Activated T-cell treated with anti-CD3 and anti-CD28 coated beads, Interleukin-2, amount 50 U/mL, for 1 hour (primary cell): ENCODE measurements at regions not wholly inside any gene's neighbourhood (a gene's known extent, or its start where the extent isn't known, plus 50 kb on each side); places are given as distances from the start of the nearest gene placed in this dataset.
"Not testable (repeated sequence)": the region's sequence is repeated elsewhere in the genome, so short reads cannot be mapped to it uniquely, and the experiment has no call there.

ENCODE experiments used
- DNase-seq: peaks from one replicate; pipeline ENCODE4 v3.0.0-alpha.2; 2020

- no peak for DNase-seq
Observed at GRCh38 chrX:77167993-77168392, 279.2 kb upstream of the FGF16 start.

- no peak for DNase-seq
Observed at GRCh38 chrX:77174680-77175519, 272.3 kb upstream of the FGF16 start.

- no peak for DNase-seq
Observed at GRCh38 chrX:77200663-77201062, 246.5 kb upstream of the FGF16 start.

- DNase-seq = no peak
Observed at GRCh38 chrX:77223046-77223445, 224.1 kb upstream of the FGF16 start.

- DNase-seq = no peak
Observed at GRCh38 chrX:77264490-77264889, 182.7 kb upstream of the FGF16 start.

GRCh38 chrX:77275392-77275791 lies 171.8 kb upstream of the FGF16 start:
- no peak for DNase-seq

- no peak for DNase-seq
Observed at GRCh38 chrX:77276742-77277141, 170.4 kb upstream of the FGF16 start.

- no peak for DNase-seq
Observed at GRCh38 chrX:77277911-77278310, 169.3 kb upstream of the FGF16 start.

GRCh38 chrX:77279373-77279772 lies 167.8 kb upstream of the FGF16 start:
- DNase-seq = not testable (repeated sequence)

GRCh38 chrX:77293331-77293995 lies 153.7 kb upstream of the FGF16 start:
- no peak for DNase-seq

- no peak for DNase-seq
Observed at GRCh38 chrX:77298296-77298695, 148.9 kb upstream of the FGF16 start.

GRCh38 chrX:77298790-77299189 lies 148.4 kb upstream of the FGF16 start:
- DNase-seq = no peak

- no peak for DNase-seq
Observed at GRCh38 chrX:77299549-77299948, 147.6 kb upstream of the FGF16 start.

GRCh38 chrX:77342004-77342403 lies 105.2 kb upstream of the FGF16 start:
- DNase-seq = no peak

GRCh38 chrX:77346859-77347258 lies 100.3 kb upstream of the FGF16 start:
- DNase-seq = no peak

- DNase-seq = no peak
Observed at GRCh38 chrX:77347572-77347971, 99.6 kb upstream of the FGF16 start.

- no peak for DNase-seq
Observed at GRCh38 chrX:77389891-77390290, 57.3 kb upstream of the FGF16 start.

GRCh38 chrX:77390365-77390764 lies 56.8 kb upstream of the FGF16 start:
- not testable (repeated sequence) for DNase-seq

GRCh38 chrX:77396781-77397180 lies 50.4 kb upstream of the FGF16 start:
- no peak for DNase-seq
